GM19240 (cell line): ENCODE measurements at regions not wholly inside any gene's neighbourhood (a gene's known extent, or its start where the extent isn't known, plus 50 kb on each side); places are given as distances from the start of the nearest gene placed in this dataset.
"Not testable (repeated sequence)": the region's sequence is repeated elsewhere in the genome, so short reads cannot be mapped to it uniquely, and the experiment has no call there.

ENCODE experiments used
- DNase-seq: peaks from one replicate; pipeline ENCODE4 v3.0.0; 2011; ENCODE audit warnings: low spot score; ENCODE audit not compliant: insufficient read length

GRCh38 chr3:178320456-178321351 lies 215.5 kb upstream of the KCNMB2 start:
- DNase-seq: no peak

GRCh38 chr3:178324356-178324755 lies 211.9 kb upstream of the KCNMB2 start:
- no peak for DNase-seq

GRCh38 chr3:178325330-178325729 lies 210.9 kb upstream of the KCNMB2 start:
- no peak for DNase-seq

- DNase-seq: no peak
Measured at GRCh38 chr3:178329936-178330335, 206.3 kb upstream of the KCNMB2 start.

GRCh38 chr3:178334239-178334638 lies 202.0 kb upstream of the KCNMB2 start:
- no peak for DNase-seq

GRCh38 chr3:178336336-178336735 lies 199.9 kb upstream of the KCNMB2 start:
- no peak for DNase-seq

GRCh38 chr3:178340506-178340905 lies 195.7 kb upstream of the KCNMB2 start:
- DNase-seq: no peak

GRCh38 chr3:178341636-178342035 lies 194.6 kb upstream of the KCNMB2 start:
- DNase-seq: no peak

GRCh38 chr3:178342111-178342510 lies 194.1 kb upstream of the KCNMB2 start:
- no peak for DNase-seq

- DNase-seq: no peak
Measured at GRCh38 chr3:178343433-178344038, 192.7 kb upstream of the KCNMB2 start.

- no peak for DNase-seq
Measured at GRCh38 chr3:178345944-178346343, 190.3 kb upstream of the KCNMB2 start.

- DNase-seq: not testable (repeated sequence)
Measured at GRCh38 chr3:178348561-178349217, 187.5 kb upstream of the KCNMB2 start.

GRCh38 chr3:178349218-178349596 lies 187.0 kb upstream of the KCNMB2 start:
- DNase-seq: not testable (repeated sequence)

GRCh38 chr3:178350763-178351162 lies 185.5 kb upstream of the KCNMB2 start:
- no peak for DNase-seq

- no peak for DNase-seq
Measured at GRCh38 chr3:178352326-178353005, 183.8 kb upstream of the KCNMB2 start.

GRCh38 chr3:178353006-178353694 lies 183.1 kb upstream of the KCNMB2 start:
- DNase-seq: no peak

GRCh38 chr3:178359728-178360127 lies 176.5 kb upstream of the KCNMB2 start:
- DNase-seq: no peak

GRCh38 chr3:178363048-178363447 lies 173.2 kb upstream of the KCNMB2 start:
- not testable (repeated sequence) for DNase-seq

- DNase-seq: no peak
Measured at GRCh38 chr3:178367817-178368617, 168.2 kb upstream of the KCNMB2 start.

GRCh38 chr3:178369006-178369405 lies 167.2 kb upstream of the KCNMB2 start:
- no peak for DNase-seq
